ENCODE measurements at regions not wholly inside any gene's neighbourhood (a gene's known extent, or its start where the extent isn't known, plus 50 kb on each side); places are given as distances from the start of the nearest gene placed in this dataset.
A peak's percentile ranks its signal among the peaks of the same experiment; 100 is the strongest.

DNA sequence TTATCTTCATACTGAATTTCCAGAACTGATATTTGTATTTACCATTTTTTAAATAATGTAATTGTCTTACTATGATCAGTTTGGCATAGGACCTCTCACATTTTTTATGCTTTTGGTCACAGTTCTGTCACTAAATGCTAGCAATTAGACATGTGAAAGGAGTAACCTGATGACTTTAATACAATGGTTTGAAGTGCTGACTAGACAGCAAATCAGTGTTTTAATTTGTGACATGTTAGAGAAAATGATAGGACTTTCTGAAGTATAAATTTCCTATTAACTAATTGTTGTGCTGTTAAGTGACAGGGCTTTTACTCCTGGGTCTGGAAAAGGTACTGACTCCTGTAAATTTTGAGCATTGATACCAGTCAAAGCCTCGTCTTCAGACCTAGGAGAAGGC, 117.5 kb downstream of the ZNF330 start:
- TF ChIP-seq, protein P1, sequence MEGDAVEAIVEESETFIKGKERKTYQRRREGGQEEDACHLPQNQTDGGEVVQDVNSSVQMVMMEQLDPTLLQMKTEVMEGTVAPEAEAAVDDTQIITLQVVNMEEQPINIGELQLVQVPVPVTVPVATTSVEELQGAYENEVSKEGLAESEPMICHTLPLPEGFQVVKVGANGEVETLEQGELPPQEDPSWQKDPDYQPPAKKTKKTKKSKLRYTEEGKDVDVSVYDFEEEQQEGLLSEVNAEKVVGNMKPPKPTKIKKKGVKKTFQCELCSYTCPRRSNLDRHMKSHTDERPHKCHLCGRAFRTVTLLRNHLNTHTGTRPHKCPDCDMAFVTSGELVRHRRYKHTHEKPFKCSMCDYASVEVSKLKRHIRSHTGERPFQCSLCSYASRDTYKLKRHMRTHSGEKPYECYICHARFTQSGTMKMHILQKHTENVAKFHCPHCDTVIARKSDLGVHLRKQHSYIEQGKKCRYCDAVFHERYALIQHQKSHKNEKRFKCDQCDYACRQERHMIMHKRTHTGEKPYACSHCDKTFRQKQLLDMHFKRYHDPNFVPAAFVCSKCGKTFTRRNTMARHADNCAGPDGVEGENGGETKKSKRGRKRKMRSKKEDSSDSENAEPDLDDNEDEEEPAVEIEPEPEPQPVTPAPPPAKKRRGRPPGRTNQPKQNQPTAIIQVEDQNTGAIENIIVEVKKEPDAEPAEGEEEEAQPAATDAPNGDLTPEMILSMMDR (IDR thresholded peaks at IDR 0.05), result no peak

DNA sequence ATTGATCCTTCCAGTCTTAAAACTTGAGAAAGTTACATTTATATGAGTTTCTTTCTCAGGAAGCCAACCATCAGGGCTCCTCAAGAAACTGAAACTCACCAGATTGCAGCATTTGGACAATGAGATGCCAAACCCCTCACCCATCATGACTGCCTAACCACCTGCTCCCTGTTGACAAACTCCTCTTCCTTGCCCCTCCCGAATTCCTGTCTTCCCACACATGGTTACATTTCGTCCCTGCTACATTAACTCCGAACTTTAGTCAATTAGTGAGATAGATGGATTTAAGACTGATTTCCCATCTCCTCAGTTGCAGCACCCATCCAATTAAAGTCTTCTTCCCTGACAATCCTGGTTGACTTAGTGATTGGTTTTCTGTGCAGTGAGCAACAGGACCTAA, 118.7 kb downstream of the ZNF330 start:
- TF ChIP-seq, protein P1 (IDR thresholded peaks at IDR 0.05), result no peak

DNA sequence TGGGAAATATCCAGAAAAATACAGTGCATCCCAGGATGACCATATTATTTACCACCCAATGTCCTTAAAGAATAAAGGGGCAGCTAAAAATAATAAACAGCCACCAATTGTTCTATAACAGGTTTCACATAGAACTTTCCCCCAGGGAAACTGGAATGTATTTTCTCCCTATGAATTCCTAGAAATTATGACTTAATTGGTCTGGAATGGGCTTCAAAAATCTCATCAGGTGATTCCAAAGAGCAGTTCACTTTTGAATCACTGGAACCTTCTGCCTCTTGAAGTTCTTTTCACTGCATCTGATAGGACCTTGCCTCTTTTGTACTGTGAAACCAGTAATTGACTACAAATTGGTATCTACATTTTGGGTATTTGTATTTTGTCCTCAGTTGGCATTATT, 119.3 kb downstream of the ZNF330 start:
- TF ChIP-seq, protein P1 (IDR thresholded peaks at IDR 0.05), result no peak

DNA sequence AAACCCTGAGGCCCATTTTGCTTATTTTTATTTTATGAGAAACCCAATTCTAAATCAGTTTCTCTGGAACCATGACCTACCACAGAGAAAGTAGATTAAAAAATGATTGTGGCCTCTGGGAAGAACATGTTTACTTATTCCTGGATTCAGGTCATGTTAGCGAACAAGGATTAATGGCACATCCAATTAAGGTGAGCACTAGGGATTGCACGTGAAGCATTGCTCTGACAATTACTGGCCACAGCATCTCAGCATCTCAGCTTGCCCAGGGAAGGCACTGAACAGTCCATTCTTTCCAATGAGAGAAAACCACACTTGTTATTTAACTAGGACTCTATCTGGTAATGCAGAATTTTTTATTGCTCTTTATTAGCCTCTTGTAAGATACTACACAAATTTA, 119.8 kb downstream of the ZNF330 start:
- TF ChIP-seq, protein P1 (IDR thresholded peaks at IDR 0.05), result no peak

GRCh38 chr4:141346144-141346543, 125.4 kb downstream of the ZNF330 start:
- TF ChIP-seq, protein P1 (IDR thresholded peaks at IDR 0.05), result peak; percentile 56

- TF ChIP-seq, protein P1 (IDR thresholded peaks at IDR 0.05), result no peak
These were observed 127.0 kb downstream of the ZNF330 start for GRCh38 chr4:141347684-141348083.

GRCh38 chr4:141348125-141348524, 127.4 kb downstream of the ZNF330 start:
- TF ChIP-seq, protein P1 (IDR thresholded peaks at IDR 0.05), result no peak

GRCh38 chr4:141348573-141348972, 127.9 kb downstream of the ZNF330 start:
- TF ChIP-seq, protein P1 (IDR thresholded peaks at IDR 0.05), result no peak

Data from LNCAP (cell line).